ENCODE measurements at regions not wholly inside any gene's neighbourhood (a gene's known extent, or its start where the extent isn't known, plus 50 kb on each side); places are given as distances from the start of the nearest gene placed in this dataset.

- H3K4me1 ChIP-seq = no peaks in the 10 kb centered on the region
- DNase-seq (no peak), ATAC-seq (no peak)
- no peak overlapping the region for H3K27ac ChIP-seq
- no peaks in the 10 kb centered on the region for H3K36me3 ChIP-seq (ENCODE audit: insufficient read depth in 1 of 2, low read depth in 1 of 2)
- peaks cover 0 to 3% (median 0%) of the 10 kb centered on the region in 3 donors for H3K27me3 ChIP-seq (ENCODE audit: insufficient read depth in 3 of 3, low read length in 2 of 3)
- TF ChIP-seq CTCF (IDR thresholded peaks at IDR 0.05) = no peak
- intact Hi-C loops (cut with DNase I) = no loop called here
- no peak overlapping the region for H3K4me3 ChIP-seq
- H3K9me3 ChIP-seq = no peaks in the 10 kb centered on the region
- 82 to 90% (median 83%) methylated on average over 2 of the region's 2 CpGs for WGBS, 3 donors
These were observed 320.0 kb downstream of the ADGRG6 start for GRCh38 chr6:142621822-142622221.

GRCh38 chr6:142624978-142625715 is 319.8 kb downstream of the HIVEP2 start:
- TF ChIP-seq CTCF (IDR thresholded peaks at IDR 0.05) = no peak
- DNase-seq (no peak), ATAC-seq (no peak)
- Histone ChIP-seq H3K9me3 (no peaks in the 10 kb centered on the region), H3K4me1 (no peaks in the 10 kb centered on the region), H3K27ac (no peak overlapping the region), H3K4me3 (no peak overlapping the region), H3K36me3 (ENCODE audit: insufficient read depth in 1 of 2, low read depth in 1 of 2) (no peaks in the 10 kb centered on the region), H3K27me3 (ENCODE audit: insufficient read depth in 3 of 3, low read length in 2 of 3) (no peaks in the 10 kb centered on the region)
- intact Hi-C loops (cut with DNase I) = no loop called here
- 90 to 99% (median 93%) methylated on average over 2 of the region's 2 CpGs for WGBS, 3 donors

GRCh38 chr6:142627474-142627873 is 317.5 kb downstream of the HIVEP2 start:
- DNase-seq (no peak), ATAC-seq (no peak)
- H3K27ac ChIP-seq = no peak overlapping the region
- no peaks in the 10 kb centered on the region for H3K27me3 ChIP-seq (ENCODE audit: insufficient read depth in 3 of 3, low read length in 2 of 3)
- H3K36me3 ChIP-seq (ENCODE audit: insufficient read depth in 1 of 2, low read depth in 1 of 2) = no peaks in the 10 kb centered on the region
- no peaks in the 10 kb centered on the region for H3K9me3 ChIP-seq
- no peak for TF ChIP-seq CTCF (IDR thresholded peaks at IDR 0.05)
- WGBS, 3 donors = 79 to 87% (median 83%) methylated on average over 3 of the region's 3 CpGs
- no peak overlapping the region for H3K4me3 ChIP-seq
- intact Hi-C loops (cut with DNase I) = no loop called here
- H3K4me1 ChIP-seq = no peaks in the 10 kb centered on the region

GRCh38 chr6:142631517-142632385 is 313.2 kb downstream of the HIVEP2 start:
- H3K27ac ChIP-seq = no peak overlapping the region

More at GRCh38 chr6:142631517-142632385, 313.2 kb downstream of the HIVEP2 start:
- no peak for ATAC-seq
- Histone ChIP-seq H3K36me3 (ENCODE audit: insufficient read depth in 1 of 2, low read depth in 1 of 2) (no peaks in the 10 kb centered on the region), H3K4me3 (no peak overlapping the region), H3K4me1 (no peaks in the 10 kb centered on the region), H3K9me3 (no peaks in the 10 kb centered on the region), H3K27me3 (ENCODE audit: insufficient read depth in 3 of 3, low read length in 2 of 3) (no peaks in the 10 kb centered on the region)
- no peak for DNase-seq
- WGBS, 3 donors = 77 to 85% (median 79%) methylated on average over 2 of the region's 2 CpGs
- no peak for TF ChIP-seq CTCF (IDR thresholded peaks at IDR 0.05)
- intact Hi-C loops (cut with DNase I) = no loop called here

All from psoas muscle (tissue), 7 donors.